HUES48 (cell line): ENCODE measurements at regions not wholly inside any gene's neighbourhood (a gene's known extent, or its start where the extent isn't known, plus 50 kb on each side); places are given as distances from the start of the nearest gene placed in this dataset.

Source experiments
- H3K27ac ChIP-seq: one replicate; pipeline ENCODE4 v1.7.0; 2013; ENCODE audit warnings: low read depth, low read length, inconsistent platforms
- H3K27me3 ChIP-seq: 2 replicates; pipeline ENCODE4 v1.6.1; 2013; ENCODE audit warnings: mild to moderate bottlenecking, low read length; ENCODE audit not compliant: control insufficient read depth, insufficient read depth
- H3K36me3 ChIP-seq: 2 replicates; pipeline ENCODE4 v1.6.1; 2013; ENCODE audit warnings: low read length; ENCODE audit not compliant: control insufficient read depth, insufficient read depth
- H3K4me1 ChIP-seq: 2 replicates; pipeline ENCODE4 v1.6.1; 2013; ENCODE audit warnings: mild to moderate bottlenecking, low read length; ENCODE audit not compliant: control insufficient read depth, insufficient read depth
- H3K4me3 ChIP-seq: 2 replicates; pipeline ENCODE4 v1.5.1; 2013; ENCODE audit warnings: mild to moderate bottlenecking, low read depth, low read length
- H3K9ac ChIP-seq: 2 replicates; pipeline ENCODE4 v1.6.1; 2013; ENCODE audit warnings: mild to moderate bottlenecking, low read depth, low read length, moderate library complexity
- H3K9me3 ChIP-seq: 2 replicates; pipeline ENCODE4 v1.6.1; 2013; ENCODE audit warnings: low read length; ENCODE audit not compliant: control insufficient read depth, insufficient read depth

DNA sequence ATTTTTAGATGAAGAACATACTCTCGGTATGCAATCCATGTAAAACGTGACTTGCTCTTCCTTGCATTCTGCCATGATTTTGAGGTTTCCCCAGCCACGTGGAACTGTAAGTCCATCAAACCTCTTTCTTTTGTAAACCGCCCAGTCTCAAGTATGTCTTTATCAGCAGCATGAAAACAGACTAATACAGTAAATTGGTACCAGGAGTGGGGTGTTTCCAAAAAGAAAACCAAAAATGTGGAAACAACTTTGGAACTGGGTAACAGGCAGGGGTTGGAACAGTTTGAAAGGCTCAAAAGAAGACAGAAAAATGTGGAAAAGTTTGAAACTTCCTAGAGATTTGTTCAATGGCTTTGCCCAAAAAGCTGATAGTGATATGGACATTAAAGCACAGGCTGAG, 1957.9 kb downstream of the SUCLG1 start:
- Histone ChIP-seq H3K4me1 (no peaks in the 10 kb centered on the region), H3K36me3 (no peaks in the 10 kb centered on the region), H3K27me3 (no peaks in the 10 kb centered on the region), H3K4me3 (no peak overlapping the region), H3K9ac (no peak overlapping the region), H3K9me3 (peaks cover 26% of the 10 kb centered on the region), H3K27ac (no peak overlapping the region)

DNA sequence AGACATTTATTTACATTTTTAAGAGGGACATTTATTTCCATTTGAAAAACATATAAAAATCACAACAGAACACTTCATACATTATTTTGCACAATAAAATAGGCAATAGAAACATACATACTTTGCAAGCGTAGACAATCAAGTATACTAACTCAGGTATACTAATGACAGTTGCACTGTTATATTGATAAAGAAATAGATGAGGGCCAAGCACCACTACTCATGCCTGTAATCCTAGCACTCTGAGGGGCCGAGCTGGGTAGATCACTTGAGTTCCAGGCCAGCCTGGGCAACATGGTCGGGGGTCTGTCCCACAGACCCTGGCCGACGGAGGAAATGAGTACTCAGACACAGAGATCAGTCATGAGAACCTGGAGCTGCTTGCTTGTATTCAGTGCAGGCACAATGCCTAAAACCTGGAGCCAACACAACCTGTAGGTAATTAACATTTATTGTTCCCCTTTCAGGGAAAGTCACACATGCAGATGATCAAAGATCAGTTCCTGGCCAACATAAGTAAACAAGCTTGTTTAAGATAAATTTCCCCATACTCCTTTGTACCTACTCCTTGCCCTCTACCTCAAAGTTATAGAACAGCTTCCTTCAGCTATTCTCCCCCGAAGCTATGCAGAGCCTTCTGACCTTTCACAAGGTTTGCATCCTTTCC, 1960.2 kb downstream of the SUCLG1 start:
- Histone ChIP-seq H3K4me3 (no peak overlapping the region), H3K27me3 (no peaks in the 10 kb centered on the region)

DNA sequence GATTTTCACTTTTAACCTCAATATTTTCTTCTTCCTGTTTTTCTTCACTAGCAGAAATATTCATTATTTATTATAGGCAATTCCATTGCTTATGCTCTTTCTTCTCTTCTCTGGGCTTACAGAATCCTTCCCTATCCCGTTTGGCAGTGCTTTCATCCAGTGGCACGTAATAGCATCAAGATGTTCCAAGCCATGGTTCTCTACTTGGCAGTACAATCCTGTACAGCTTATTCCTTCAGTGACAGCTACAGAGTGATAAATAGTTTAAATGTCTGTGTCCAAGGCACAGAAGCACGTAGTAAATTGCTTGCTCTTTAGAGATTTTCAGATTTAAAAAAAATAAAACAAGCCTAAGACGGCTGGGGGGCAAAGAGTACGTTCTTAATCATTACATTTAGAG, 1964.3 kb downstream of the SUCLG1 start:
- no peaks in the 10 kb centered on the region for H3K9me3 ChIP-seq
- H3K4me3 ChIP-seq = no peak overlapping the region
- H3K27ac ChIP-seq = no peak overlapping the region
- H3K27me3 ChIP-seq = no peaks in the 10 kb centered on the region
- H3K9ac ChIP-seq = no peak overlapping the region
- no peaks in the 10 kb centered on the region for H3K36me3 ChIP-seq
- H3K4me1 ChIP-seq = no peaks in the 10 kb centered on the region

More for the DNA sequence above, 1960.2 kb downstream of the SUCLG1 start:
- H3K4me1 ChIP-seq = no peaks in the 10 kb centered on the region
- no peaks in the 10 kb centered on the region for H3K36me3 ChIP-seq
- no peak overlapping the region for H3K27ac ChIP-seq
- H3K9me3 ChIP-seq = peaks cover 26% of the 10 kb centered on the region
- H3K9ac ChIP-seq = no peak overlapping the region

DNA sequence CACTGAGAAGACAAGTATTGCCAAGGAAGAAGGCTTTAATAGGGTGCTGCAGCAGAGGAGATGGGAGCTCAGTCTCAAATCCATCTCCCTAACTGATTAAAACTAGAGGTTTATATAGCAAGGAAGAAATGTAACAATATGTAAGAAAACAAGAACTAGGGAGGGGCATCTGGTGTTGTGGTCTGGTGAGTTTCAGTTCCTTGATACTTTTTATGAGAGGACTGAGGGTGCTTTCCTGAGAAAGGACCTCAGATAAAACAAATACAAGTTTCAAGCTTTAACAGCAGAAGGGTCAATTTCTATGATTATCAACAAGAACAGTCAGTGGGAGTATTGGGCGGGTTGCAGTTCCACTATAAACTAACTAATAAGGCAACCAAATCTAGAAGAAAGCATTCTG, 1967.5 kb downstream of the SUCLG1 start:
- no peak overlapping the region for H3K9ac ChIP-seq
- H3K9me3 ChIP-seq = no peaks in the 10 kb centered on the region
- no peaks in the 10 kb centered on the region for H3K36me3 ChIP-seq
- H3K4me3 ChIP-seq = no peak overlapping the region
- H3K4me1 ChIP-seq = no peaks in the 10 kb centered on the region
- H3K27ac ChIP-seq = no peak overlapping the region
- H3K27me3 ChIP-seq = no peaks in the 10 kb centered on the region

DNA sequence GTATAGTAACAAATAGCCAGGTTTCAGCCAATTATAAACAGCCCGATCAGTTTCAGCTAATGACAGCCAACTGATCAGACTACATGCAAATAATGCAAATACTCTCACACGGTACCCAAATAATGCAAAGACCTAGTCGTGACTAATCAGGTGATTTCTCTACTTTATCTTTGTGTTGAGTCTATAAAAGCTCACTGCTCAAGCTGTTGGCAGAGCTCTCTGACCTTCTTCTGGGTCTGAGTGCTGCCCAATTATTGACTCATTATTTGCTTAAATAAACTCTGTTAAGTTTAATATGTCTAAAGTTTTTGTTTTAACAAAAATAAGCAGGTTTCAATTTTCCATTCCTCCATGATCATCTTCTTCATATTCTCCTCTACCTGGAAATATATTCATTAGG, 1971.7 kb downstream of the SUCLG1 start:
- H3K36me3 ChIP-seq = no peaks in the 10 kb centered on the region
- H3K27me3 ChIP-seq = no peaks in the 10 kb centered on the region
- H3K4me1 ChIP-seq = no peaks in the 10 kb centered on the region
- no peak overlapping the region for H3K9ac ChIP-seq
- H3K27ac ChIP-seq = no peak overlapping the region
- H3K4me3 ChIP-seq = no peak overlapping the region
- H3K9me3 ChIP-seq = no peaks in the 10 kb centered on the region

DNA sequence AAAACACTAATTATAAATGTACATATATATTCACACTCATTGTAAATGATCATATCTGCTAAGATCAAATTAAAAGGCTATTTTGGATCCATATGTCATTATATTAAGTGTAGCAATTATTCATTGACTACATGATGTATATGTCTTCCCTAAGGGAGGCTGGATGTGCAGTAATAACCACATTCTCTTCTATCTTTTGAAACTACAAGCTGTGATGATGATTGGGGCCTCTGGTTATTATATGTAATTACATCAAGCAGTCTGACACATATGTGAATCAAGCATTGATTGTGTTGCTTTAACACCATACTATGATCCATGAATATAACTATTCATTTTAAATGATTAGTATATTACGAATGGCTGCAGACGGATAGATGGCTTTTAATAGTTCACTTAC, 1973.4 kb downstream of the SUCLG1 start:
- H3K36me3 ChIP-seq = no peaks in the 10 kb centered on the region
- no peaks in the 10 kb centered on the region for H3K9me3 ChIP-seq

DNA sequence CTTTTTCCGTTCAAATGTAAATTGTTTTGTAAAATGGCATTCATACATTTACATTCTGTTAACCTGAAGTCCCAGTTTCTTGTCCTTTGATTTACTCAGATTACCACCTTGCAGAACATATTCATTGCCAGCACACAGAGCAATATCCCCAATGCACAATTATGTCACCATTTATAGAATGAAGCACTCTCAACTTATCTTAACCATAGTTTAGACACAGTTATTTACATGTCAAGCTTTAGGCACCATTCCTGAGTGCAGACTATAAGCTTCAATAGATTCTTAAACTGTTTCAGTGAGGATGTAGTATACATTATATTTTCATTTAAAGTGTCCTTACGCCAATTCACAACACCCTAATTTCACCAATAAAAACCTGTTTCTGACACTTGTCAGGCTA, 1977.9 kb downstream of the SUCLG1 start:
- Histone ChIP-seq H3K27me3 (no peaks in the 10 kb centered on the region), H3K9me3 (no peaks in the 10 kb centered on the region), H3K4me3 (no peak overlapping the region), H3K9ac (no peak overlapping the region), H3K36me3 (no peaks in the 10 kb centered on the region), H3K4me1 (no peaks in the 10 kb centered on the region), H3K27ac (no peak overlapping the region)

More for the DNA sequence above, 1973.4 kb downstream of the SUCLG1 start:
- Histone ChIP-seq H3K4me1 (no peaks in the 10 kb centered on the region), H3K27me3 (no peaks in the 10 kb centered on the region), H3K4me3 (no peak overlapping the region), H3K27ac (no peak overlapping the region), H3K9ac (no peak overlapping the region)

DNA sequence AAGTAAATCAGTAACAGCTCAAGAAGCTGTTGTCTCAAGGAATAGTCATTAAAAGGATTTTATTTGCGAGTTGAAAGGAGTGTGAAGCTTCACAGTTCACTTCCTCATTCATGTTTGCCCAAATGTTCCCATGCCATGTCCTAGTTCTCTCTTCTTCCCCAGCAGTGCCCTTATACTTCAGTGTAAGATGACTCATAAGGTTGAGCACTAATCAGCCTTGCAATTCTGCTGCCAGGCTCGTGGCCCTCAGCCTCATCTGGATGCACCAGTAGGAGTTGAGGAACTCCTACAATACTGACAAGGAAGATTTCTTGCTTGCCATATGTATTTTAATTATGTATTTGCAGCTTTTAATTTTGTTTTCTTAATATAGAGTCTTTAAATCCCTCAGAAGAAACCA, 1980.4 kb downstream of the SUCLG1 start:
- no peaks in the 10 kb centered on the region for H3K36me3 ChIP-seq
- H3K27me3 ChIP-seq = no peaks in the 10 kb centered on the region
- H3K4me1 ChIP-seq = no peaks in the 10 kb centered on the region
- H3K9ac ChIP-seq = no peak overlapping the region
- H3K4me3 ChIP-seq = no peak overlapping the region
- H3K9me3 ChIP-seq = no peaks in the 10 kb centered on the region
- H3K27ac ChIP-seq = no peak overlapping the region

DNA sequence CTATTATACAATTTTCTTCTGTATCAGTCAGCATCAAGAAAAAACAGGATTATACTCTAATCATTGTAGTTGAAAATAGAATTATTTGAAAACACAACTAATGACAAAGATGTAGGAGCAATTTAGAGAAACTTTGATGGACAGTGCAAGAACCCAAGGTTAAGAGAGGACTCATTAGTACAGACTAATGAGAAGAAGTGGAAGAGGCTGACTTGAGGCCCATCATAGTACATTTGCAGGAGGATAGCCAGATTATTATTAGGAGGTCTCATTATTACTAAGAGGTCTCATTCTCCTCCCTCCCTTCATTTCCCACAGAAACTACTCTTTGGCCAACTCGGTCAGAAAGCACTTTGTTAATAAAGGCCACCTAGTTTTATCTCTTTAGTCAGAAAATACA, 1983.0 kb downstream of the SUCLG1 start:
- no peaks in the 10 kb centered on the region for H3K27me3 ChIP-seq
- H3K36me3 ChIP-seq = no peaks in the 10 kb centered on the region
- no peak overlapping the region for H3K4me3 ChIP-seq
- no peak overlapping the region for H3K27ac ChIP-seq
- H3K9me3 ChIP-seq = no peaks in the 10 kb centered on the region
- H3K9ac ChIP-seq = no peak overlapping the region
- no peaks in the 10 kb centered on the region for H3K4me1 ChIP-seq

DNA sequence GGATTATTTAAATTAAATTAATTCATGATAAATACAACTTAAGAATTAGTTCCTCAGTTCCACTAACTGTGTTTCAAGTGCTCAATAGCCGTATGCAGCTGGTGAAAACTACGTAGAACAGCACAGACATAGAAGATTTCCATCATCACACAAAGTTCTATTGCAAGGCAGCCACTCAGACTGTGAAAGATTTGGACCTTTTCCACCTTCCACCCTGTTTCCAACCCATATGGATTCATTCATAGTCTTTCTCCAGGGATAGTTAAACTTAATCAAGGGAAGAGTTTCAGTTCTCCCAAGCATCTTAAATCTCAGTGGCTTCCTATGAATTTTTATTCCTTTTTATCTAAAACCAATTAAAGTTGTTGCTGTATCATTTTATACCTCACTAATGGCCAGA, 2030.8 kb downstream of the SUCLG1 start:
- no peak overlapping the region for H3K27ac ChIP-seq
- H3K4me3 ChIP-seq = no peak overlapping the region
- no peaks in the 10 kb centered on the region for H3K9me3 ChIP-seq
- no peaks in the 10 kb centered on the region for H3K27me3 ChIP-seq
- H3K9ac ChIP-seq = no peak overlapping the region
- no peaks in the 10 kb centered on the region for H3K4me1 ChIP-seq
- no peaks in the 10 kb centered on the region for H3K36me3 ChIP-seq

DNA sequence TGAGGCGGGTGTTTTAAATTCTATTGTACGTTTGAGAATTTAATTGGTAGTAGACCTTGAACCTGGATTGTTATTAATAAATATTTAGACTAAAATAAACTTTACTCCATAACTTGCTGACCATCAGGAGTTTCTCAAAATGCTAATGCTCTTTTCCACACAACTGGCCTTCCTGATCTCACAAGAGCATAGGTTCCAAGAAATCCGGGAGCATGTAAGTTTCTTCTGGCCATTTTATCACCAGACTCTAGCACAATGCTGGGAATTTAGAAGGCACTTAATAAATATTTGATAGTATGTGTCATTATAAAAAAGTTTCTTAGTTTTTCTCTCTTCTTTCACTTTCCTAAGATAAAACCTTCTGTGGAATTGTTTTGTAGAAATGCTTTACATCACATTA, 2047.1 kb downstream of the SUCLG1 start:
- H3K36me3 ChIP-seq = no peaks in the 10 kb centered on the region
- H3K4me1 ChIP-seq = no peaks in the 10 kb centered on the region
- no peaks in the 10 kb centered on the region; the same call in 1 of the 2 replicates for H3K9me3 ChIP-seq
- no peaks in the 10 kb centered on the region for H3K27me3 ChIP-seq
- no peak overlapping the region for H3K27ac ChIP-seq
- H3K9ac ChIP-seq = no peak overlapping the region
- H3K4me3 ChIP-seq = no peak overlapping the region
